AG04449 (cell line): ENCODE measurements at regions not wholly inside any gene's neighbourhood (a gene's known extent, or its start where the extent isn't known, plus 50 kb on each side); places are given as distances from the start of the nearest gene placed in this dataset.
A peak's percentile ranks its signal among the peaks of the same experiment; 100 is the strongest.
"Not testable (repeated sequence)": the region's sequence is repeated elsewhere in the genome, so short reads cannot be mapped to it uniquely, and the experiment has no call there.

ENCODE experiments used
- CTCF ChIA-PET: fragments of 350-600 bp; formaldehyde crosslinking; extraction: SDS; loops from one replicate; lab custom pipeline; 2021; ENCODE audit warnings: antibody characterized with exemption; lab: Yijun Ruan, JAX
- POLR2A ChIA-PET: fragments of 400-600, 350-600 bp; formaldehyde crosslinking; extraction: SDS; loops from one replicate; lab custom pipeline; 2020; ENCODE audit warnings: antibody characterized with exemption, inconsistent platforms; lab: Yijun Ruan, JAX
- DNase-seq: peaks from one replicate; pipeline ENCODE4 v3.0.0-alpha.2; 2010; ENCODE audit warnings: low read depth, low spot score
- H3K4me3 ChIP-seq: 2 replicates; pipeline ENCODE4 v1.5.1; 2011; ENCODE audit warnings: low read depth, mild to moderate bottlenecking, control low read depth, low read length
- CTCF ChIP-seq: IDR thresholded peaks from one replicate; pipeline ENCODE4 v1.5.1; 2011; ENCODE audit warnings: mild to moderate bottlenecking, moderate library complexity, low read length, control low read depth, inconsistent platforms; ENCODE audit not compliant: insufficient read depth; ENCODE audit errors: missing control alignments

GRCh38 chrX:27222661-27223060 is 240.5 kb downstream of the PPP4R3C start:
- ChIA-PET POLR2A (no interaction called here), CTCF (no interaction called here)
- no peak overlapping the region for H3K4me3 ChIP-seq
- TF ChIP-seq CTCF, result no peak
- DNase-seq, result no peak

DNA sequence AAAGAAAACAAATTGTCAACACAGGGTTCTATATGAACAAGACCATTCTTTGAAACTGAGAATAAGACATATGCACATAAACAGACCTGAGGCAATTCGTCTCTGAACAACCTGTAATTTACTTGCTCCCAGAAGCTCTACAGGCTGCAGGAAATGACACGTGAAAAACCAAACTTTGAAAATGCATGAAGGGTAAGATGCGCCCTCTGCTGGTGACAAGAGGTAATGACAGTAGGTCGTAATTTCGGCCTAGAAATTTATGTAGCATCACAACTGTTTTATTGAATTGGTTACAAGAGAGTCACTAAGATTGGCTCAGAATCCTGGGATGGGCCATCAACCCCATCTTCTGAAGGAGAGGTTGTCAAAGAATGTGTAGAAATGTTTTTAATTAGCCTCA is 276.5 kb downstream of the PPP4R3C start:
- CTCF ChIA-PET, result interaction anchor here (0.7 to 1.4 kb wide), 4 partner anchors 9 to 746 kb away, joined by 3 to 6 read pairs (median 4); no protein-coding TSS in a partner anchor
- DNase-seq, result no peak
- no peak overlapping the region for H3K4me3 ChIP-seq
- POLR2A ChIA-PET, result no interaction called here
- TF ChIP-seq CTCF, result peak; percentile 33

- ChIA-PET CTCF (no interaction called here), POLR2A (no interaction called here)
- DNase-seq, result no peak
- no peak overlapping the region for H3K4me3 ChIP-seq
- no peak for TF ChIP-seq CTCF
Measured at GRCh38 chrX:27163236-27163635, 299.9 kb downstream of the PPP4R3C start.

- ChIA-PET POLR2A (no interaction called here), CTCF (no interaction called here)
- no peak overlapping the region for H3K4me3 ChIP-seq
- no peak for DNase-seq
- no peak for TF ChIP-seq CTCF
Measured at GRCh38 chrX:27162496-27162895, 300.6 kb downstream of the PPP4R3C start.

DNA sequence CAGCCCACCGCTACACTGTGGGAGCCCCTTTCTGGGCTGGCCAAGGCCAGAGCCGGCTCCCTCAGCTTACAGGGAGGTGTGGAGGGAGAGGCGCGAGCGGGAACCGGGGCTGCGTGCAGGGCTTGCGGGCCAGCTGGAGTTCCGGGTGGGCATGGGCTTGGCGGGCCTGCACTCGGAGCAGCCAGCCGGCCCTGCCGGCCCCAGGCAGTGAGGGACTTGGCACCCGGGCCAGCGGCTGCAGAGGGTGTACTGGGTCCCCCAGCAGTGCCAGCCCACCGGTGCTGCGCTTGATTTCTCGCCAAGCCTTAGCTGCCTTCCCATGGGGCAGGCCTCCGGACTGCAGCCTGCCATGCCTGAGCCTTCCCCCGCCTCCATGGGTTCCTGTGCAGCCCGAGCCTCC is 306.2 kb downstream of the PPP4R3C start:
- DNase-seq, CTCF ChIA-PET, H3K4me3 ChIP-seq, POLR2A ChIA-PET: not testable (repeated sequence)

DNA sequence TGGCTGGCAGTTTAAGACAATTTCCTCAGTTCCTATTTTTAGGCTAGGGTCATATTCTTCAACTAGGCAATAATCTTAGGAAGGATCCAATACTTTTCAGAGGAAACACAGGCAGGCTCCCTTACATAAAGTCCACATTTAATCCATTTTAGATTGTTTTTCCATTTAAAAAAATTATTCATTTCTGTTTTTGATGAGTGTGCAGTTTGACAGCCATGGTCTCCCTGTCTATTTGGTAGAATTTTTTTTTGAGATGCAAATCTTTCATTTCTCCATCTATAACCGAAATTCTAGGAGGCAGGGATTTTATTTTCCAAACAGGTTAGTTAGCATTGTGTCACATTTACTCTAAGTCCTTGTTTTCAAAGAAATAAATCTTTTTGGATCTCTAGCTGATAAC is 326.8 kb downstream of the PPP4R3C start:
- CTCF ChIA-PET, result no interaction called here
- H3K4me3 ChIP-seq, result no peak overlapping the region
- no peak for DNase-seq
- TF ChIP-seq CTCF, result no peak
- POLR2A ChIA-PET, result no interaction called here

- DNase-seq, result no peak
- no peak overlapping the region for H3K4me3 ChIP-seq
- ChIA-PET CTCF (no interaction called here), POLR2A (no interaction called here)
- TF ChIP-seq CTCF, result no peak
Measured at GRCh38 chrX:27132862-27133261, 330.3 kb downstream of the PPP4R3C start.

DNA sequence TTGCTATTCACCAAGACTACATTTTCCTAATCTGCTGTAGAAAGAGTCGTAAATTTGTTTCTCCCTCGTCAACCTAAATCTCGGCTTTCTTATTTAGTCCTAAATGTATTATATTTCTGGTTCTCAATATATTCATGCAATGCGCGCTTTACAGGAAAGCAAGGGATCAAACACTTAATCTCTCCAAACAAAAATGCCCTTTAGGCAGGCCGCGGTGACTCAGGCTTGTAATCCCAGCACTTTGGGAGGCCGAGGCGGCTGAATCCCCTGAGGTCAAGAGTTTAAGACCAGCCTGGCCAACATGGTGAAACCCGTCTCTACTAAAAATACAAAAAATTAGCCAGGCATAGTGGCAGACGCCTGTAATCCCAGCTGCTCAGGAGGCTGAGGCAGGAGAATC is 376.0 kb downstream of the PPP4R3C start:
- DNase-seq, H3K4me3 ChIP-seq, POLR2A ChIA-PET, CTCF ChIA-PET: not testable (repeated sequence)
